ENCODE measurements at regions not wholly inside any gene's neighbourhood (a gene's known extent, or its start where the extent isn't known, plus 50 kb on each side); places are given as distances from the start of the nearest gene placed in this dataset.

DNA sequence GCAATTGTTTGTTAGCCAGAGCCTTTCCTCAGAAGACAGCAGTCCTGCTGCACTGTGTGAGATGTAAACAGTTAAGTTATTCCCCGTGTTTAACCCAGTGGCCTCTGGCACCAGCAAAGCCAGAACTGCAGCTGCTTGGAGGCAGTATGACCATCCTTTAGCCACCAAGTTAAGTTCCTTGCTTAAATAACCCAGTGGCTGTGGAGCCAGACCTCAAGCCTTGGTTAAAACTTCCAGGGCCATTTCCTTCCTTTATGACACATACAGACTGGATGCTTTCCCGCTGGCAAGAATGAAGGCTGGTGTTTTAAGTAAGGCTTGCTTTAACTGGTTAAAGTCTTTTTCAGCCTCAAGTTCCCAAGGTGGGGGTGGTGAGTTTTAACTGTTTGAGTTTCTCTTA lies 379.8 kb downstream of the DCAF12L2 start:
- TF ChIP-seq, protein P1, sequence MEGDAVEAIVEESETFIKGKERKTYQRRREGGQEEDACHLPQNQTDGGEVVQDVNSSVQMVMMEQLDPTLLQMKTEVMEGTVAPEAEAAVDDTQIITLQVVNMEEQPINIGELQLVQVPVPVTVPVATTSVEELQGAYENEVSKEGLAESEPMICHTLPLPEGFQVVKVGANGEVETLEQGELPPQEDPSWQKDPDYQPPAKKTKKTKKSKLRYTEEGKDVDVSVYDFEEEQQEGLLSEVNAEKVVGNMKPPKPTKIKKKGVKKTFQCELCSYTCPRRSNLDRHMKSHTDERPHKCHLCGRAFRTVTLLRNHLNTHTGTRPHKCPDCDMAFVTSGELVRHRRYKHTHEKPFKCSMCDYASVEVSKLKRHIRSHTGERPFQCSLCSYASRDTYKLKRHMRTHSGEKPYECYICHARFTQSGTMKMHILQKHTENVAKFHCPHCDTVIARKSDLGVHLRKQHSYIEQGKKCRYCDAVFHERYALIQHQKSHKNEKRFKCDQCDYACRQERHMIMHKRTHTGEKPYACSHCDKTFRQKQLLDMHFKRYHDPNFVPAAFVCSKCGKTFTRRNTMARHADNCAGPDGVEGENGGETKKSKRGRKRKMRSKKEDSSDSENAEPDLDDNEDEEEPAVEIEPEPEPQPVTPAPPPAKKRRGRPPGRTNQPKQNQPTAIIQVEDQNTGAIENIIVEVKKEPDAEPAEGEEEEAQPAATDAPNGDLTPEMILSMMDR (CRISPR knock-in tag; IDR thresholded peaks at IDR 0.05), result no peak
- TF ChIP-seq POLR2A (IDR thresholded peaks at IDR 0.05; ENCODE audit: insufficient read depth in 1 of 2, low read depth in 2 of 2, low read length in 2 of 2) (no peak), IKZF1 (IDR thresholded peaks at IDR 0.05) (no peak), ZNF121 (CRISPR knock-in tag; IDR thresholded peaks at IDR 0.05) (no peak), ESRRA (CRISPR knock-in tag; IDR thresholded peaks at IDR 0.05; ENCODE audit: low read depth) (no peak), KAT2B (IDR thresholded peaks at IDR 0.05; ENCODE audit: borderline replicate concordance, low read depth, low read length) (no peak)
